Fibroblast of pulmonary artery (primary cell): ENCODE measurements at regions not wholly inside any gene's neighbourhood (a gene's known extent, or its start where the extent isn't known, plus 50 kb on each side); places are given as distances from the start of the nearest gene placed in this dataset.

Experiments used
- DNase-seq: peaks from one replicate; pipeline ENCODE4 v3.0.0-alpha.2; 2010; ENCODE audit warnings: low read depth
- H3K4me3 ChIP-seq: replicated peaks from 2 replicates; pipeline ENCODE4 v1.5.1; 2011; ENCODE audit warnings: low read depth, mild to moderate bottlenecking, control low read depth, low read length, moderate library complexity
- CTCF ChIP-seq: IDR thresholded peaks from 2 replicates; pipeline ENCODE4 v1.5.1; 2011; ENCODE audit warnings: mild to moderate bottlenecking, control low read depth, low read length, inconsistent platforms; ENCODE audit errors: missing control alignments

- no peak for DNase-seq
- TF ChIP-seq CTCF, result no peak
- H3K4me3 ChIP-seq, result no peak overlapping the region
These were observed 115.9 kb upstream of the LPP start for GRCh38 chr3:188037965-188038581.

GRCh38 chr3:188041193-188041592, 112.8 kb upstream of the LPP start:
- no peak for DNase-seq
- TF ChIP-seq CTCF, result no peak

GRCh38 chr3:188041895-188042294, 112.1 kb upstream of the LPP start:
- no peak for TF ChIP-seq CTCF
- no peak overlapping the region for H3K4me3 ChIP-seq
- DNase-seq, result no peak

More at GRCh38 chr3:188041193-188041592, 112.8 kb upstream of the LPP start:
- no peak overlapping the region for H3K4me3 ChIP-seq

GRCh38 chr3:188042466-188042865, 111.5 kb upstream of the LPP start:
- no peak for DNase-seq
- TF ChIP-seq CTCF, result no peak
- no peak overlapping the region for H3K4me3 ChIP-seq

GRCh38 chr3:188043891-188044290, 110.1 kb upstream of the LPP start:
- H3K4me3 ChIP-seq, result no peak overlapping the region
- no peak for DNase-seq
- TF ChIP-seq CTCF, result no peak

- TF ChIP-seq CTCF, result no peak
- DNase-seq, result peak; percentile 30
- H3K4me3 ChIP-seq, result no peak overlapping the region
These were observed 107.3 kb upstream of the LPP start for GRCh38 chr3:188046561-188047211.

GRCh38 chr3:188047536-188047935, 106.4 kb upstream of the LPP start:
- no peak for TF ChIP-seq CTCF
- no peak overlapping the region for H3K4me3 ChIP-seq
- DNase-seq, result no peak
